Transverse colon (tissue), 4 donors: ENCODE measurements at regions not wholly inside any gene's neighbourhood (a gene's known extent, or its start where the extent isn't known, plus 50 kb on each side); places are given as distances from the start of the nearest gene placed in this dataset.

Source experiments
- DNase-seq: peaks from one replicate; pipeline ENCODE4 v3.0.0-alpha.2; 2019
- H3K27ac ChIP-seq, 4 donors: fragments of 200-600 bp; sonication (generic); 2 replicates each; pipeline ENCODE4 v1.5.1; 2016 to 2018; ENCODE audit warnings: inconsistent platforms in 4 of 4
- H3K27me3 ChIP-seq: fragments of 200-600 bp; sonication (generic); 2 replicates; pipeline ENCODE4 v1.5.1; 2017; ENCODE audit warnings: inconsistent platforms
- H3K36me3 ChIP-seq, 4 donors: fragments of 200-600 bp; sonication (generic); 2 replicates each; pipeline ENCODE4 v1.5.1; 2017 to 2019; ENCODE audit warnings: inconsistent platforms in 4 of 4
- H3K4me1 ChIP-seq, 4 donors: fragments of 200-600 bp; sonication (generic); 2 replicates each; pipeline ENCODE4 v1.5.1; 2017 to 2020; ENCODE audit warnings: inconsistent platforms in 4 of 4
- H3K4me3 ChIP-seq, 4 donors: fragments of 200-600 bp; sonication (generic); 1 replicate in 1 of 4; 2 replicates in 3 of 4; pipeline versions ENCODE4 v1.5.1 to v1.6.1; 2017 to 2019; ENCODE audit warnings: inconsistent platforms in 4 of 4
- H3K9me3 ChIP-seq, 2 donors: fragments of 200-600 bp; sonication (generic); 2 replicates each; pipeline ENCODE4 v1.5.1; 2017 to 2019; ENCODE audit warnings: inconsistent platforms in 2 of 2
- CTCF ChIP-seq, 5 experiments: fragments of 200-600 bp in 3 of 5; fragments of 450-650 bp in 2 of 5; sonication (generic) in 3 of 5; IDR thresholded peaks; 1 replicate in 2 of 5; 2 replicates in 3 of 5; pipeline ENCODE4 v1.5.1; 2016 to 2017; ENCODE audit warnings: antibody characterized with exemption in 5 of 5, inconsistent platforms in 3 of 5, mild to moderate bottlenecking in 2 of 5, moderate library complexity in 1 of 5
- EP300 ChIP-seq: sonication (generic); formaldehyde crosslinking; IDR thresholded peaks from one replicate; pipeline ENCODE4 v1.6.1; 2017; ENCODE audit warnings: antibody characterized with exemption, low read depth
- POLR2A ChIP-seq: fragments of 450-650 bp; IDR thresholded peaks from one replicate; pipeline ENCODE4 v1.6.1; 2016; ENCODE audit warnings: antibody characterized with exemption, mild to moderate bottlenecking, moderate library complexity
- POLR2AphosphoS5 ChIP-seq, 3 donors: sonication (generic); formaldehyde crosslinking; IDR thresholded peaks; one replicate each; pipeline ENCODE4 v1.6.1; 2016; ENCODE audit warnings: antibody characterized with exemption in 3 of 3
- WGBS, 2 donors: methylation state at CpG; one replicate each; pipeline ENCODE4 v1.1.5; 2018; ENCODE audit warnings: low coverage in 1 of 2; 5-methylcytosine and 5-hydroxymethylcytosine counted together
- in situ Hi-C, 4 donors: fragments of 200-750 bp; cut with MboI; loops; one replicate each; pipeline versions ENCODE4 v1.15.0 to v1.15.1; 2017; ENCODE audit warnings: low sequenced_read_pairs in 3 of 4, low pct_ligation_motif_present in 1 of 4, low pct_unique_long_range_greater_than_20kb in 1 of 4
- intact Hi-C: fragments of 100-400 bp; cut with DNase I; formaldehyde crosslinking; loops from one replicate; pipeline ENCODE4 v1.15.1; 2023; ENCODE audit warnings: low total_unique reads

- WGBS, 2 donors: 76 to 82% methylated on average over 6 of the region's 6 CpGs
- no peak for DNase-seq
- Histone ChIP-seq H3K4me3 (no peak overlapping the region), H3K36me3 (no peaks in the 10 kb centered on the region), H3K4me1 (peaks cover 5 to 23% (median 7%) of the 10 kb centered on the region in 4 donors), H3K27me3 (no peaks in the 10 kb centered on the region), H3K9me3 (no peaks in the 10 kb centered on the region), H3K27ac (no peak overlapping the region)
- no peak for TF ChIP-seq CTCF (IDR thresholded peaks at IDR 0.05)
- no peak for TF ChIP-seq POLR2A
- TF ChIP-seq POLR2AphosphoS5 (IDR thresholded peaks at IDR 0.05): no peak
- no peak for TF ChIP-seq EP300
- in situ Hi-C loops (no loop called here), intact Hi-C loops (no loop called here)
These were observed 265.9 kb downstream of the PRL start for GRCh38 chr6:22030730-22031619.

- Histone ChIP-seq H3K4me1 (no peaks in the 10 kb centered on the region), H3K9me3 (peaks cover 0 to 9% of the 10 kb centered on the region in 2 donors), H3K27ac (no peak overlapping the region), H3K4me3 (no peak overlapping the region), H3K27me3 (no peaks in the 10 kb centered on the region), H3K36me3 (no peaks in the 10 kb centered on the region)
- TF ChIP-seq POLR2A (no peak), EP300 (no peak), CTCF (IDR thresholded peaks at IDR 0.05) (no peak), POLR2AphosphoS5 (IDR thresholded peaks at IDR 0.05) (no peak)
- intact Hi-C loops (no loop called here), in situ Hi-C loops (no loop called here)
- 46 to 59% methylated on average over 4 of the region's 4 CpGs for WGBS, 2 donors
- DNase-seq: no peak
These were observed 261.1 kb downstream of the PRL start for GRCh38 chr6:22035690-22036089.

GRCh38 chr6:22036275-22036674, 260.6 kb downstream of the PRL start:
- TF ChIP-seq CTCF (IDR thresholded peaks at IDR 0.05): no peak
- TF ChIP-seq EP300: no peak
- no peak for TF ChIP-seq POLR2A
- no peak for TF ChIP-seq POLR2AphosphoS5 (IDR thresholded peaks at IDR 0.05)
- Histone ChIP-seq H3K27me3 (no peaks in the 10 kb centered on the region), H3K27ac (no peak overlapping the region), H3K36me3 (no peaks in the 10 kb centered on the region), H3K4me1 (no peaks in the 10 kb centered on the region), H3K9me3 (peaks cover 0 to 12% of the 10 kb centered on the region in 2 donors), H3K4me3 (no peak overlapping the region)
- WGBS, 2 donors: 53 to 56% methylated on average over 7 of the region's 7 CpGs
- no peak for DNase-seq
- in situ Hi-C loops (no loop called here), intact Hi-C loops (no loop called here)

- H3K4me3 ChIP-seq: no peak overlapping the region
- no peak for DNase-seq
- H3K9me3 ChIP-seq: peaks cover 0 to 12% of the 10 kb centered on the region in 2 donors
- WGBS, 2 donors: 55 to 65% methylated on average over 1 to 3 of the region's 3 CpGs
- TF ChIP-seq POLR2A: no peak
- no peak for TF ChIP-seq EP300
- no peak for TF ChIP-seq CTCF (IDR thresholded peaks at IDR 0.05)
- TF ChIP-seq POLR2AphosphoS5 (IDR thresholded peaks at IDR 0.05): no peak
- intact Hi-C loops (no loop called here), in situ Hi-C loops (no loop called here)
- H3K36me3 ChIP-seq: no peaks in the 10 kb centered on the region
- H3K27ac ChIP-seq: no peak overlapping the region
- no peaks in the 10 kb centered on the region for H3K4me1 ChIP-seq
- no peaks in the 10 kb centered on the region for H3K27me3 ChIP-seq
These were observed 260.1 kb downstream of the PRL start for GRCh38 chr6:22036699-22037098.
